ENCODE measurements at regions not wholly inside any gene's neighbourhood (a gene's known extent, or its start where the extent isn't known, plus 50 kb on each side); places are given as distances from the start of the nearest gene placed in this dataset.

DNA sequence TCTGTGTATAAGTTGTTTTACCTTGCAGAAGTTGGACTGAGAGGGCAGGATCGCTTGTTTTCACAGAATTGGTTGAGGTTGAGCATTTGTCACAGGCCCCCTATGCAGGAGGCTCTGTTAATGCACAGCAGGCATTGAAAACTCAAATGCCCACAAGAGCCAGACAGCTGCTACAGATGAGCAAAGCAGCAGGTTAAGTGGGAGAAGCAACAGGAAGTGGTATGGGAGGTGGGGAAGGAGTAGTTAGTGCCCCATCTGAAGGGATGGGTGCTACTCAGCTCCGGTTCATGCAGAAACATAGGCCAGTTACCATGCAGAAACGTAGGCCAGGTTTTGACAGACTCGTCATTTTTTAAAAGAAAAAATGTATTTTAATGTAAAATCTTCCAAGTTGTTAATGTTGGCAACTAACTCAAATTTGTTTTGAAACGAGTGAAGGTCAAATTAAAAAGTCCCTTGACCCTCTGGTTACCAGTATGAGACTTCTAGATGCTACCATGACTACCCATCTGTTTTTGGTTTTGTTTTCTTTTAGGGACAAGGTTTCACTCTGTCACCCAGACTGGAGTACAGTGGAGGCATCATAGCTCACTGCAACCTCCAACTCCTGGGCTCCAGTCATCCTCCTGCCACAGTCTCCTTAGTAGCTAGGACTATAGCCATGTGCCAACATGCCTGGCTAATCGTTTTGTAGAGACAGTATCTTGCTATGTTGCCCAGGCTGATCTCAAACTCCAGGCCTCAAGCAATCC lies 84.7 kb upstream of the FRMD6 start:
- no peak overlapping the region for H3K4me3 Mint-ChIP-seq
- H3K4me1 Mint-ChIP-seq (ENCODE audit: low read depth) = peaks cover 5% of the 10 kb centered on the region
- no peaks in the 10 kb centered on the region for H3K9me3 Mint-ChIP-seq
- H3K27me3 Mint-ChIP-seq (ENCODE audit: low read depth) = no peaks in the 10 kb centered on the region
- no peaks in the 10 kb centered on the region for H3K36me3 Mint-ChIP-seq (ENCODE audit: low read depth)
- H3K27ac Mint-ChIP-seq = no peak overlapping the region

DNA sequence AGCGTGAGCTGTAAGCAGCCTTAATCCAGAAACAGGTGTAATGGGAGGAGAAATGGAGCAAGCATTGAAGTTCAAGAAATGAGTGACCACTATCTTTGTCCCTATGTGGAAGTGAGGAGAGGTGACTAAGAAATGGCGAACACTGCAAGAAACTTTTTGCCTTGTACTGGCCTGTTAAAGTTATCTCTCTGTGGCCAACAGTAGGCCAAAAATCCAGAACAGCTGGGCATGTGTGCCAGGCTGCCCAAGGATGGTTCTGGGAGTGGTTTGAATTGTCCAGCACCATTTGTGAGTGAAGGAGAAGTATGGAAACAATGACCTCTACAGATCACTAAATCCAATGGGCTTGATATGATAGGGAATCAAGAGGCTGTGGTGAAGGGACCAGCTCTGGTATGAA lies 83.3 kb upstream of the FRMD6 start:
- Mint-ChIP-seq H3K27me3 (ENCODE audit: low read depth) (peaks cover 10% of the 10 kb centered on the region), H3K27ac (no peak overlapping the region), H3K36me3 (ENCODE audit: low read depth) (no peaks in the 10 kb centered on the region), H3K4me3 (no peak overlapping the region), H3K4me1 (ENCODE audit: low read depth) (peaks cover 5% of the 10 kb centered on the region), H3K9me3 (no peaks in the 10 kb centered on the region)

DNA sequence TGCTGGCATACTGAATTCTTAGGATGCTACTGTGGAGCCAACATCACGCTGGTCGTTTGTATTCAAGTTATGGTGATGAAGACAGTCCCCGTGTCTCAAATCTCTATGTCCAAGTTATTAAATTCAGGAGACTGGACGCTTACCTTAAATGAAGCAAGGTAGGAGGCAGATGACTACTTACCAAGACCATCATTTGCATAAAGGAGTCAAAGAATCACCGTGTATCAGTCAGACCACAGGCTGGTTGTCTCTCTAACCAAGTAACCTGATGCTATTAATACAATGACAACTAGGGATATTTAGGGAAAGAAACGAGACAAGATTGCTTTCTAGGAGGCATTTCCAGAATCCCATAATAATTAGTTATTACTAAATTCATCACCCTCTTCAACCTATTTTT lies 78.1 kb upstream of the FRMD6 start:
- Mint-ChIP-seq H3K4me3 (no peak overlapping the region), H3K9me3 (no peaks in the 10 kb centered on the region), H3K36me3 (ENCODE audit: low read depth) (no peaks in the 10 kb centered on the region), H3K4me1 (ENCODE audit: low read depth) (no peaks in the 10 kb centered on the region), H3K27me3 (ENCODE audit: low read depth) (peaks cover 30% of the 10 kb centered on the region), H3K27ac (no peak overlapping the region)

DNA sequence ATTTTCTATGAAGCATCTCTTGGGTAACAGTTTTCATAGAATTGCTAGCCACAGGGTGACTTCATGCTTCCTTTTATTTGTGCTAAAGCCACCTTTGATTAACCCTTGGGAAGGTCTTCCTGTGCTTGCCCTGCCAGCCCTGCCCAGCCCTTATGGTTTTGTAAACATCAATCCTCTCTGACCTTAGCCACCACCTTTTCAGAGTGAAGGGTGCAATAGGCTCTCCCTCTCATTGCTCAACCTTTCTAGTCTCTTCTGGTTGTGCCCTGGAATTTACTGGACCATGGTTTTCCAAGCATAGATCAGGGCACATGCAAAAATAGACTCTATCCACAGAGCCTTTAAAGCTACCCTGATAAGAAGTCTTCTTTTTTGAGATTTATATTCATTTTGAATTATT lies 77.7 kb upstream of the FRMD6 start:
- H3K27me3 Mint-ChIP-seq (ENCODE audit: low read depth) = peaks cover 32% of the 10 kb centered on the region
- H3K4me3 Mint-ChIP-seq = no peak overlapping the region
- no peak overlapping the region for H3K27ac Mint-ChIP-seq
- no peaks in the 10 kb centered on the region for H3K9me3 Mint-ChIP-seq
- no peaks in the 10 kb centered on the region for H3K4me1 Mint-ChIP-seq (ENCODE audit: low read depth)
- no peaks in the 10 kb centered on the region for H3K36me3 Mint-ChIP-seq (ENCODE audit: low read depth)

DNA sequence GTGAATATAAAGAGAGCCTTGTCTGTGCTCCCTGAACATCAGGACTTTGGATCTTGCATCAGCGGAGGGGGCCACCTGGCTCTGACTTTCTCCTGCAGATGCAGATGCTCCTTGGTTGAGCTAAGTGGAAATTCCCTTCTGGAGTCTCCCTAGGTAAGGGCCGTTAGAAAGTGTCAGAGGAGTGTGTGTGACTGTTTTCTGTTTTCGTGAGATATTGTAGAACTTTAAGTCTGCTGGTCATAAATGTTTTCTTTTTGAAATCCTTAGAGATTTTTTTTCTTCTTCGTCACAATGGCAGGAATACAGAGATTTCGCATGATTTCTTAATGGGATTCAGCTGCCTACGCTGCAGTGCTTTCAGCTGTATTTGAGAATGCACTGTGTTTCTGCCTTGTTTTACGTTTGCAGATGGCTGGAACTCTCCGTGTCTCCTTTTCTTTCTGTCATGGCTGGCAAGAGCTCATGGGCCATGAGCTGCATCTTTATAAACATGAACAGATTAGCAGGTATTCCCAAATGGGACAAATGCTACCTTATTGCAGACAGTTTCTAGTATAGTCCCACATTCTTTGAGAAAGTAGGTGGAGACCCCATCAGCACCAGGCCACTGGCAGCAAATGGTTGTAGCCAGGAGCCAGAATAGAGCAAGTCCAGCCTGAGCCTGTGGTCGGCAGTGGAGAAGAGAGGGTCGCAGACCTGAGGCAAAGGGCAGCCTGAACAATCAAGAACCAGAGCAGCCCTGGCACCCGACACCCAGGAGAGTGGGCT lies 76.2 kb upstream of the FRMD6 start:
- Mint-ChIP-seq H3K27me3 (ENCODE audit: low read depth) (peaks cover 40% of the 10 kb centered on the region), H3K4me1 (ENCODE audit: low read depth) (no peaks in the 10 kb centered on the region), H3K4me3 (no peak overlapping the region), H3K36me3 (ENCODE audit: low read depth) (no peaks in the 10 kb centered on the region), H3K9me3 (no peaks in the 10 kb centered on the region), H3K27ac (no peak overlapping the region)

DNA sequence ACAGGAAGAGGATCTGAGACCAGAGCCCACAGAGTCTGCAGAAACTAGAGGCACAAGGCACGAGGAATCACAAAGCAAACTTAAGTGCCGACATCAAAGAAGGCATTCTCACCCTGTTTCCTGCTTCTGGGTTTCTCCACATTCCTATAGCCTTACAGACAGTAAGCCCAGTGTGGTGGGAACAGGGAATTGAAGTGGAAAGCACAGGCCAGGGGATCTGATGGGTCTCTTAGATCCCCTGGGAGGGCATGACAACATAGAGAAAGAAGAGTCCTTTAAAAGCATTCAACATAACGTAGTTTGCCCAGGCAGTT lies 75.6 kb upstream of the FRMD6 start:
- no peaks in the 10 kb centered on the region for H3K9me3 Mint-ChIP-seq
- peaks cover 42% of the 10 kb centered on the region for H3K27me3 Mint-ChIP-seq (ENCODE audit: low read depth)
- no peak overlapping the region for H3K4me3 Mint-ChIP-seq
- H3K27ac Mint-ChIP-seq = no peak overlapping the region
- no peaks in the 10 kb centered on the region for H3K36me3 Mint-ChIP-seq (ENCODE audit: low read depth)
- H3K4me1 Mint-ChIP-seq (ENCODE audit: low read depth) = no peaks in the 10 kb centered on the region

DNA sequence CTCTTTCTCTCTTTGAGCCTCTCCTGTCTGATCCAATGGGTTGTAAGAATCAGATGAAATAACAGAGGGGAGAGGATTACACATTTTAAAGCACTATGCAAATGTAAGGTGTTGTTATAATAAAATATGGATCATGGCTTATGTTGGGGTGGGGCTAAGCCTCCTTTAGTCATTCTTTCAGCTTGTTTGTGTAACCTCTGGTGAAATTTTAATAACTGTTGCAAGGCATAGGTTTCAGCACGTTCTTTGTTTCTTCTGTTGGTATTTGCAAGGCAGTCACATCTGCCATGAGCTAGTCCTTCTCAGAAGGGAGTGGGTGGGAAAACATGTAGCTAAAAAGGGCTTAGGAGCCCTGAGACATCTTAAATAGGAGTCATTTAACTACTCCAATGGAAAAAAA lies 74.8 kb upstream of the FRMD6 start:
- Mint-ChIP-seq H3K9me3 (no peaks in the 10 kb centered on the region), H3K4me1 (ENCODE audit: low read depth) (no peaks in the 10 kb centered on the region), H3K4me3 (no peak overlapping the region), H3K36me3 (ENCODE audit: low read depth) (no peaks in the 10 kb centered on the region), H3K27ac (no peak overlapping the region), H3K27me3 (ENCODE audit: low read depth) (peaks cover 50% of the 10 kb centered on the region)

DNA sequence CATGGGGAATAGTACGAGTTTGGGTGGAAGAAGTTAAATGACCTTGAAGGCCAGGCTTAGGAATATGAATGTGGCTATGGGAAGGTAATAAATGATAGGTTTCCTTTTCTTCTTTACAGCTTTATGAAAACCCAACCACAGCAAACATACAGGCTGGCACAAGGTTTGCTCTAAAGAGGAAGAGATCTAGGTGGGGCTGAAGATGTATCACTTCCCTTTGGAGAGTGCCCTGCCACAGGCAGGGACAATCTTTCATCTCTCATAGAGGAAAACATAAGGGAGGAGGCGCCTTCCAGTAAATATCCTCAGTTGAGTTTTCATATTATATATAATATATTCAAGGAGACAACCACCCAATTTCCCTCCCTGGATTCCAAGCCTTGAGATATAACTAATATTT lies 72.9 kb upstream of the FRMD6 start:
- H3K9me3 Mint-ChIP-seq = no peaks in the 10 kb centered on the region
- no peaks in the 10 kb centered on the region for H3K4me1 Mint-ChIP-seq (ENCODE audit: low read depth)
- no peaks in the 10 kb centered on the region for H3K36me3 Mint-ChIP-seq (ENCODE audit: low read depth)
- no peak overlapping the region for H3K4me3 Mint-ChIP-seq
- peaks cover 43% of the 10 kb centered on the region for H3K27me3 Mint-ChIP-seq (ENCODE audit: low read depth)
- H3K27ac Mint-ChIP-seq = no peak overlapping the region

DNA sequence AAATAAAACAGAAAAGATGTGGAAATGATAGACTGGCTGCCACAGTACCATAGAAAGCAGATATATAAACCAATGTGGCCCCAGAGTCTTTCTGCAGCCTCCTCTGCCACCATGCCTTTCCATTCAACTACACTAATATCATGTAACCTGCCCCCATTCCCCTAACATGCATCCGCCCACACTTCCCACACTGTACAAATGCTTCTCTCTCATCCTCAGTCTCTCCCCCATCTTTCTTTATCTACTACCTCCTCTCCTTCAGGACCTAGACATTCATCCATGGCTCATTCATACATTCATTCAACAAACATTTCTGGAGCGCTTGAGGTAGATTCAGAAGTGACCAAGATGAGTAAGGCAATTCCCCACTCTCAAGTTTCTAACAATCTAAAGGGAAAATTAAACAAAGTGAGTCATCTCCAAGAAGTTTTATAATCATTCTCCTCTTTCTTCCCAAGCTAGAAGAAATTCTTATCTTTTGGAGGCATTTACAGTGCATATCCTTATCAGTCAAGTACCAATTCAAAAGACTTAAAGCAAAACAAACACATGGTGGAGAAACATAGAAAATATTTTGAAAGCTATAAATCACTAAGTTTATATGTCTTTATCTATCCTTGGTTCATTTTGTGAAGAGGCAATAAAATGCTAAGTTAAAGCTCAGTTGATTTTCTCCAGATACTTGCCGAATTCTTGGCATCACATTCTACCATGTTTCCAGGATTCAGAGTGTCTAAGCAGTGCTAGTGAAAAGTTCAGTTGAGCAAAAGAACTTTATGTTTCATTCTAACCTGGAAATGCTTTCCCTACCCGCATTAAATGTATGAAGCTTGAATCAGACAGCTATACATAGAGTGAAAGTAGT lies 70.5 kb upstream of the FRMD6 start:
- Mint-ChIP-seq H3K36me3 (ENCODE audit: low read depth) (no peaks in the 10 kb centered on the region), H3K4me1 (ENCODE audit: low read depth) (no peaks in the 10 kb centered on the region), H3K27ac (no peak overlapping the region), H3K27me3 (ENCODE audit: low read depth) (peaks cover 42% of the 10 kb centered on the region), H3K4me3 (no peak overlapping the region), H3K9me3 (no peaks in the 10 kb centered on the region)

DNA sequence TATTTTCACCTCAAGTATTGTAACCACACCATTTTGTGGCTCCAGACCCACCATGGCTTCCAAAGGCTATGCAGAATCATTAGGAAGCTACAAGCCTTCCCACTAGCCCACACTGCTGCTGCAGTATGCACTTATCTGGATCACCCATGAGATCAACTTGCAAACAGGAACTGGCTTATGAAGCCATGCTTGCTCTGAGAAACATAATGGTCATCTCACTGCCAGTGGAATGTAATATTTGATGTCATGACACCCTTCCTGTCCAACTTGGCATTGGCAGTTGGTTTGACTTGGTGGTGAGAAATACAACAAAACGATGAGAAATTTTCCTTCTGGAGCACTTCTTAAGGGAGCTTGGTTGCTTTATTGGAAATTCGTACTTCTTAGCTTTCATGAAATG lies 69.3 kb upstream of the FRMD6 start:
- Mint-ChIP-seq H3K27me3 (ENCODE audit: low read depth) (peaks cover 30% of the 10 kb centered on the region), H3K4me1 (ENCODE audit: low read depth) (no peaks in the 10 kb centered on the region), H3K27ac (no peak overlapping the region), H3K36me3 (ENCODE audit: low read depth) (no peaks in the 10 kb centered on the region), H3K4me3 (no peak overlapping the region), H3K9me3 (no peaks in the 10 kb centered on the region)

DNA sequence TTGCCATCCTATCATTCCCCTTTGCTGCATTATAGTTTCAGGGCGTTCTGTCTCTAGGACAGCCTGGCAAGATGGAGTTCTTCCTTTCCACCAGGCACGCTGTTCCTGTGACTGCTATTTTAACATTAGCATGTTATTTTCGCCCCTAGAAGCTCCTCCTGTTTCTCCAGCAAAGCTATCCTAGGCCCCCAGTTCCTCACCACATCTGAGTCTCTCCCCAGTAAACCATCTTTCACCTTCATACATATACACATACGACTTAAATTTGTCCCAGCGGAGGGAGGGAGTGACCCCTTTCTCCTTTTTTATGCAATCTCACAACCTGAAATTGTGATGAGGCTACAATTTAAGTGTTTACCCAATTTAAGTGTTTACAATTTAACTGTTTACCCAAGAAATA lies 66.7 kb upstream of the FRMD6 start:
- Mint-ChIP-seq H3K27me3 (ENCODE audit: low read depth) (peaks cover 30% of the 10 kb centered on the region), H3K9me3 (no peaks in the 10 kb centered on the region), H3K4me1 (ENCODE audit: low read depth) (no peaks in the 10 kb centered on the region), H3K27ac (no peak overlapping the region), H3K36me3 (ENCODE audit: low read depth) (no peaks in the 10 kb centered on the region), H3K4me3 (no peak overlapping the region)

DNA sequence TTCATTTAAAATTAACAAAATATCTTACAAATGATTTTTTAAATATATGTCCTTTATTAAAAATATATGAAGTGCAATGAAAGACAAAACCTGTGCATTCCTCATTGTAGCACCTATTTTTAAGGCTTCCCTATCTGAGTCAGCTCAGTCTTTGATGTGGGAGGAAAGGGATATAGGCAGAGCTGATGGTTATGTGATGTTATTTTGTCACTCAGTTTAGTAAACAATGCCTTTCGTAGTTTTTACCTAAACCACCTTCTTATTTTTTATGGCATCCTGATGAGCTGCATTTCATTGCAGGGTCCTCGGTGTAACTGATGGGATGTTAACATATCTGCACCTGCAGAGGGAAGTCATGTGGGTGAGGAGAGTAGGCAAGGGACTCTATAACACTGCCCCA lies 58.9 kb upstream of the FRMD6 start:
- Mint-ChIP-seq H3K9me3 (no peaks in the 10 kb centered on the region), H3K4me3 (no peak overlapping the region), H3K27ac (no peak overlapping the region), H3K4me1 (ENCODE audit: low read depth) (peaks cover 9% of the 10 kb centered on the region), H3K36me3 (ENCODE audit: low read depth) (no peaks in the 10 kb centered on the region), H3K27me3 (ENCODE audit: low read depth) (peaks cover 46% of the 10 kb centered on the region)

DNA sequence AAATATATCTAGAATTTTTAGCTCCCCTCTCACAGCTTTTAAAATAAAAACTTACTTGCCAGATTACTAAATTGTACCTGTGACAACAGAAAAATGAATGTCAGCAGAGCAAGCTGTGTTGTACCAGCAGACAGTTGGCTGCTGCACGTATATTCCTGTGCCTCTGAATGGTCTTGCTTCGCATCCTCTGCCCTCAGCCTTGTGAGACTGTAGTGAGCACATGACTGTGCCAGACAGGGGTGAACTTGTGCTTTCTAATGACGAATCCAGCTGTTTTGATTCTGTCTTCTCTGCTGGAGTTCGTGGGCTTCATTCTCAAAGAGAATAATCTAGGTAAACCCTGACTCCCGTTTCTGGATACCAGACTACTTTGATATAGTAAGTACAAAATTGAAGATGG lies 58.3 kb upstream of the FRMD6 start:
- Mint-ChIP-seq H3K9me3 (no peaks in the 10 kb centered on the region), H3K27ac (no peak overlapping the region), H3K4me3 (no peak overlapping the region), H3K4me1 (ENCODE audit: low read depth) (peaks cover 9% of the 10 kb centered on the region), H3K27me3 (ENCODE audit: low read depth) (peaks cover 47% of the 10 kb centered on the region), H3K36me3 (ENCODE audit: low read depth) (no peaks in the 10 kb centered on the region)

DNA sequence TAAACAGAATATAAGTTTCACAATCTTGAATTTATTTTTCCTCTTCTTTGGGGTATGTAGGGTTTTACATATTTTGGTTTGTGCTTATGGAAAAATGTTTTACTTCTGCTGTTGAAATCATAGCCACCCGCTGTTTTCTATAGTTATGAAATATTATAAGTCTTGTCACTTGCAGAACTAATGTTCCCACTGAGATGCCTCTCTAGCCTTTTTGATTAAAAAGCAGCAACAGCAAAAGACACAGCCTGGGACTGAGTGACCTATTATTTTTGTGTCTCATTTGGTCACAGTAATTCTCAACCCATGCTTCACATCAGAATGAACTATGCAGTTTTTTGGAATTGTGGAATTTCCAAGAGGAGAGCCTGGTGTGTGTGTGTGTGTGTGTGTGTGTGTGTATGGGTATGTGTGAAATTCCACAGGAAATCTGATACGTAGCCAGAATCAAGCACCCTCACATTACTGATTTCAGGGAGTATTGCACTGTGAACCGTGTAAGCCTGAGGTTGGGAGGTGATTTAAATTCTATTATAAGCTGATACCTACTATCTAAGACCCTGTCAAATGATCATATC lies 55.7 kb upstream of the FRMD6 start:
- H3K36me3 Mint-ChIP-seq (ENCODE audit: low read depth) = no peaks in the 10 kb centered on the region
- H3K4me1 Mint-ChIP-seq (ENCODE audit: low read depth) = peaks cover 9% of the 10 kb centered on the region
- H3K27me3 Mint-ChIP-seq (ENCODE audit: low read depth) = peaks cover 44% of the 10 kb centered on the region
- H3K9me3 Mint-ChIP-seq = no peaks in the 10 kb centered on the region
- no peak overlapping the region for H3K27ac Mint-ChIP-seq
- H3K4me3 Mint-ChIP-seq = no peak overlapping the region
